GM21825 (cell line): ENCODE measurements at regions not wholly inside any gene's neighbourhood (a gene's known extent, or its start where the extent isn't known, plus 50 kb on each side); places are given as distances from the start of the nearest gene placed in this dataset.
A peak's percentile ranks its signal among the peaks of the same experiment; 100 is the strongest.

Experiments
- ATAC-seq: cut with Tn5 transposase; IDR thresholded peaks from one replicate; pipeline ENCODE4 v1.9.1; 2021; ENCODE audit warnings: mild to moderate bottlenecking, moderate library complexity; ENCODE audit not compliant: unreplicated experiment

DNA sequence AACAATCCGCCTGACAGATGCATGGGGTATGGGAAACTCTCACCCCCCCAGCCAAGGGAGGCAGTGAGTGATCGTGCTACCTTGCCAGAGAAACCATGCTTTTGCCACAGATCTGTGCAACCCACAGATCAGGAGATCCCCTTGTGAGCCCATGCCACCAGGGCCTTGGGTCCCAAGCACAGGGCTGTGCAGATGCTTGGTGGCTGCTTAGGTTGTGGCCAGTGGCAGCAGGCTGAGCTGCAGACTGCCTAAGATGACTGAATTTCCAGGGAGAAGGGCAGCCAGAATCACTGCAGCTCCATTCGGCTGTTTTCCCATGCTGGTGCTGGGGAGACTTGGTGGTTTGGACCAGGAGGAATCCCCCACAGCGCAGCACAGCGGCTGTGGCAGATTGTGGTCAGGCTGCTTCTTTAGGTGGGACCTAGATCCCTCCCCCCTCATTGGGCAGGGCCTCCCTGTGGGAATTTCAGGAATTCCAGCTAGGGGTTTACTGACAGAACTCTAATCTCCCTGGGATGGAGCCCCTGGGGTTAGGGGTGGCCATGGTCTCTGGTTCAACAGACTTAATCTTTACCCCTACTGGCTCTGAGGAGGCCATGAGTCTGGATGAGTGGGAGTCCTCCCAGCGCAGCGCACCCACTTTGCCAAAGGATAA lies 264.6 kb upstream of the DAAM1 start:
- ATAC-seq: no peak

DNA sequence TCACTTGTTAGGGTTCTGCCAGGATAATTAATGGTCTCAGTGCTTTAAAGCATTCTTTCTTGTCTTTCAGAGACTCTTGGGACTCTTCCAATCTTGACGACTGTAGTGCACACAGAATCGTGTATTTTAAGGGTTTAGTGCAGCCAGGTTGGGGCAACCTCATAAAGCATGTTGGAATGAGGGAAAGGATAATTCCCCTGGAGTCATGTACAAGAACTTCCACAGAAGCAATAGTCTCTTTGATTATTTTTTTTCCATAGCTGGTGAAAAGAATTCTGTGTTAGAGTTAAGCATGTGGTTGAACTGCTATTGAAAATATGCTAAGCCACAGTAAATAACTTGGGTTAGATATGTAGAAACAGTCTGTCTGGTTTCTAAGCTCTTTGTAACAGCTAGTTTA lies 246.8 kb upstream of the DAAM1 start:
- ATAC-seq: no peak

DNA sequence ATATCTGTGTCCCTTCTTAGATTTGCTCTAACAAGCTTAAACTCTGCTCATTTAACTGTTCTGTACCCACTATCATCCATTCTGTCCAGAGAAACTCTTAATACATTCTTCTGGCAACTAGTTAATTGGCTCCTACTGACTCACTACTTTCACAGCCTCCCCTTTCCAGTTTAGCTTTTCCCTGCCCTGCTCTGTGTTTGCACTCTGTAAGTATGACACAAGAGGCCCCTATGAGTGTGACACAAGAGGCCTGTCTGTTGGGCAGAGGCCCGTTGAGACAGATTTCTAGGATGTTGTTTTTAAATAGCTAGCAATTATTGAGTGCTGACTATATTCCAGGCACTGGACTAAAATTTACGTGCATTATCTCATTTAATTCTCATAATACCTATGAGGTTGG lies 246.0 kb upstream of the DAAM1 start:
- ATAC-seq: no peak

DNA sequence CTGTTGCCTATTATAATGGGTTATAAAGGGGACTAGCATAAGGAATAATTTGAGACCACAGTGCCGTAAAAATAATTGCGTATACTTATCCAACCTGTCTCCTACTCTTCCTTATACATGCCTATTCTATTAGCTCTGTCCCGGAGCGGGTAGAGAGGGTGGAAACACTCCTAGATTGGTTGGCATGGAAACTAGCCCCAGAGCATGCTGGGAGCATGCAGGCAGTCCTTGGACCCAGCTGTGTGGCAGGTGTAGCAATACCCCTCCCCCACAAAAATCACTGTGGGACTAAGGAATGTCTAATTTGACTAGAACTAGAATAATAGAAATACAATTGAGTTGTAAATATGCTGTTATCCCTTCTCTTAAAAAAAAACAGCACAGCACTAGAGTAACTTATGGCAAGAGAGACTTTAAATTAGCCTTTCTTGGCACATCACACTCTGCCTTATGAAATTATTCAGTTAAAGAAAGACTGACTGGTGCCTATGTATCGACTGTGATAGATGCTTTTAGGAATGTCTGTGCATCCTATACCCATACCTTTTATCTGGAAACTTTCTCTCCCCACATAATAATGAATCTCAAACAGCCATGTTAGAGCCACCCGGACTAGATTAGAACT lies 244.0 kb upstream of the DAAM1 start:
- no peak for ATAC-seq

DNA sequence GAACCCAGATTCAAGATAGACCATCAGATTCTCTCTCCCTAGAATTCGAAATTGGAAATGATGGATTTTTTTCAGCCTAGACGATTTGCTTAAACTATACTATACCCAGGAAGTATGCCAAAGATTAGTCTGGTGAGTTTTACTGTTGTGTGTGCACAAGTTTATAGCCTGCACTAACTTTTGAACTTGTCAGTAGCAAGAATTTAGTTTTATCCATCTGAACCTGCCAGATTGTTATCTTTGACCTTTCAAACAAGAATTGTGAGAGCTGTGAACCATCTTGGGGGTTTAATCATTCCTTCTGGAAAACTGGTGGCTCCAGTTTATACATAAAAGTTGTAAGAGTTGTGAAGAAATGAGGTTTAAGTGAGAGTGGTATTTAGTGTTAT lies 243.5 kb upstream of the DAAM1 start:
- no peak for ATAC-seq

DNA sequence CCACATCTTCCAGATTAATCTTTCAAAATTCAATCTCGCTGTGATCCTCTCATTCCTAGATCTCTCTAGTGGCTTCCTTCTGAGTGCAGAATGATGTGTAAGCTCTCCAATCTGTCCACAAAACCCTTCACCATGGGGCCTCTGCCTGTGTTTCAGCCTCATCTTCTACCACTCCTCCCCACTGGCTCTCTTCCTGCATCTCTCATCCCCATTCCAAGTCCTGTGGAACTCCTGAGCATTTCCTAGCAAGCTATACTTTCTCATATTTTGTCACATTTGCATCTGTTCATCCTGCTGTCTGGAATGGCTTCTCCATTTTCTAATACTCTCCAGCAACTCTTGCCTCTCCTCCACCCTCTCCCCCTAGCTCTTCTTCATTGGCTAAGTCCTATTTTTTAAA lies 242.0 kb upstream of the DAAM1 start:
- no peak for ATAC-seq

DNA sequence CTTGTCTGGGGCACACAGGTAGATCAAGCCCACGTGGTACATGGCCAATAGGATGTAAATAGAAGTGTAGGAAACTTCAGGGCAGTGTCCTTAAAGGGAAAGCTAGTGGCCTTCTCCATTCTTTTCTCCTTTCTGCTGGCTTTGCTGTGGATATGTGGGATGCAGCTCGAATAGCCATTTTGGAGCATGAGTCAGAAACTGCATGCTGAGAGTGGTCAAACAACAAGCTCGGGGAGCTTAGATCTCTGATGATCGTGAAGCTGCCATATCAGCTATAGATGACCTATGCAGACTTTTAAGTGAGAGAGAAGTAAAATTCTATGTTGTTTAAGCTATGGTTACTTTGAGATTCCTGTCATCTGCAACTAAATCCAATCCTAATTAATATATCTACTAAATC lies 241.3 kb upstream of the DAAM1 start:
- ATAC-seq: no peak

DNA sequence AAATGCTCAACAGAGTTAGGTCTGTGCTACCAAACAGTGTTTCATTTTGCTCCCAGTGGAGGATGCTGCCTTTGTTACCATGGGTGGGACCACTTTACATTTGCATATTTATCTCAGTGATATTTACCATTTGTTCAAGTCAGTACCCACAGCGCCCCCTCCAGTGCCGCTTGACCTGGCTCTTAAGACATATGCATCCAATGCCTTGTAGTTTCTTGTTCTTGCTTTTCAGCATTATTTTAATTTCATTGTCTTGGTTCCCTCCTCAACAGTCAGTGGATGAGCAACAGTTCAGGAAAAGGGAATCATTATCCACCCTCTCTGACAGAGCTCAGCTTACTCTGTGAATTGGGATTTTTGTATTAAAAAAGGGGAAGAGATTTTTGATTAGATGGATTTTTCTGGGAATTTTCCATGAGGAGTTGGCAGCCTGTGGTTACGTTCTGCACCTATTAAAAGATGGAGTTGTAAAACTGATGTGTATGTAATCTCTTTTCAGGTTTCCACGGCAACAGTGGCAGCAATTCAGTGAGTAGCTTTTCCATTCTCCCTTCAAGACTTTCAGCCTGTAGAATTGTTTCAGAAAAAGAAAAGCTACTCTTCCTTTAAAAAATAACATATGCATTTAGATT lies 240.5 kb upstream of the DAAM1 start:
- ATAC-seq: no peak

DNA sequence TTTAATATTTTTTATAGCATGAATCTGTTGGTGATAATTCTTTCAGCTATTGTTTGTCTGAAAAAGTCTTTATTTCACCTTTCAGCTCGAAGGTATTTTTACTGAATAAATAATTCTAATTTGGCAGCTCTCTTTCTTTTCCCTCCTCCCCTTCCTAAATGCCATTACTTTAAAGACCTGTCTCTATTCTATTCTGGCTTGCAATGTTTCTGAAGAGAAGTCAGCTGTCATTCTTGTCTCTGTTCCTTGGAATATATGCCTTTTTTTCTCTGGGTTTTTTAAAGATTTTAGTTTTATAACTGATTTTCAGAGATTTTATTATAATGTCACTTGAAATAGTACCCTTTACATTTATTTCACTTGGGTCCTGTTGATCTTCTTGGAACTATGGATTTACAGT lies 237.9 kb upstream of the DAAM1 start:
- no peak for ATAC-seq

DNA sequence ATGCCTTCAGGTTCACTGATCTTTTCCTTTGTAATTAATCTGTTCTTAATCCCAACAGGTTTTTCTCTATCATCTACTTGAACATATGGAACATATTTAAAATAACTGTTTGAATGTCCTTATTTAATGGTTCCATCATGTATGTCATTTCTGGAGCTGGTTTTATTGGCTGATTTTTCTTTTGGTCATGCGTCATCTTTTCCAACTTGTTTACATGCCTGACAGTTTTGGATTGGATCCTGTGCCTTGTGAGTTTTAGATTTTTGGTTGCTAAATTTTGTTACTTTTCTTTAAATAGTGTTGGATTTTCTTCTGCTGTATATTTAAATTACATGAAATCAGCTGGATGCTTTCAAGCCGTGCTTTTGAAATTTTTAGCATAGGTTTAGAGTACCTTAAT lies 237.3 kb upstream of the DAAM1 start:
- ATAC-seq: no peak

DNA sequence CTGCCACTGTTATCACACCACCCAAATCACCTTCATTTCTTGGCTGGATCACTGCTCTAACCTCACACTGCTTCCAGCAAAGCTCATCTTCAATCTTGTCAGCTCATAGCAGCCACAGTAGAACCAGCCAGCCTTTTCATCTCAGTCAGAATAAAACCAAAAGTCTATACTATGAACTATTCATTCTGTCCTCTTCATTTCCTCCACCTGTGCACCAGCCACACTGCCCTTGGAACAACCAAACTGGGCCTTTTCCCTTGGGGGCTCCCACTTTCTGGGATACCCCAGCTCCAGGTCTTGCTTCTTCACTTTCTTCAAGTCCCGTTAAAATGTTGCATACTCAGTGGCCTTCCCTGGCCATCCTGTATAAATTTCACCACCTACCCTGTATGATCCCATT lies 234.4 kb upstream of the DAAM1 start:
- no peak for ATAC-seq

DNA sequence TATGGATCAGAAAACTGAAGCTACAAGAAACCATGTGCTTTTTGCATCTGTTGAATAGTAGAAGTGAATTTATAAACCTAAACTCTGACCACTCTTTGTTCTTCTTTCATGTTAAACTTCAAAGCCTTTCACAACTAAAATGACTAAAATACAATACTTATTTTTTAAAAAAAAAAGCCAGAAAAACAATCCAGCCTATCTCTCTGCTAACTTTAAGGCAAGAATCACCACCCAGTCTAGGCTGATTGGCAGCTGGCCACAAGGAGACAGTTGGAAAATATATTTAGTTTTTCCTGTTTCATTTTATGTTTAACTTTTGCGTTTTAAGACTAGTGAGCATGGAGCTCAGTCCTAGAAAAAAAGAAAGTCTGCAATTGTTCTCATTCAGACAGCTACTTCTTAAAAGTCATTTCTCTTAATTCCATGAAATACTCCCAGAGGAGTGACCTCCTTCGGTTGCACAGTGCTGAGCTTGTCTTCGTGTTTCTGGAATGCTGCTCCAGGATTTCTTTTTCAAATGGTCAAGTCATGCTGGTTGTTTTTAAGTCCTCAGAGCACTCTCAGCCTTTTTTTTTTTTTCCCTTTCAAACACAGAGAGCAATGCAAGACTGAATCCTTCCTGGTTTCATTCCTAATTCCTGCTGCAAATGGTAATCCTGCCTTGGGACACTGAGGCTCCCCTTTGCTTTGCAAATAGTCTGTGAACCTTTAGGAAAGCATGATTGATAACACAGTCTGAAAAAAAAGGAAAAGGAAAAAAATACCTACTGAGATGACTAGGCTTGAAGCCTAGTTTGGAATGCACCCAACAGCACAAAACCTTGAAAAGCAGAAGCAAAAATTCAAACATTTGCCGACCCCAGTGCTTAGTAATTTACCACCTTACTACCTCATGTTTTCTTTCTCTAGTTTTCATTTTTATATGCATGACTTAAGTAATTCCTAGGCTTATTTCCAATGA lies 233.3 kb upstream of the DAAM1 start:
- ATAC-seq: peak; percentile 37

DNA sequence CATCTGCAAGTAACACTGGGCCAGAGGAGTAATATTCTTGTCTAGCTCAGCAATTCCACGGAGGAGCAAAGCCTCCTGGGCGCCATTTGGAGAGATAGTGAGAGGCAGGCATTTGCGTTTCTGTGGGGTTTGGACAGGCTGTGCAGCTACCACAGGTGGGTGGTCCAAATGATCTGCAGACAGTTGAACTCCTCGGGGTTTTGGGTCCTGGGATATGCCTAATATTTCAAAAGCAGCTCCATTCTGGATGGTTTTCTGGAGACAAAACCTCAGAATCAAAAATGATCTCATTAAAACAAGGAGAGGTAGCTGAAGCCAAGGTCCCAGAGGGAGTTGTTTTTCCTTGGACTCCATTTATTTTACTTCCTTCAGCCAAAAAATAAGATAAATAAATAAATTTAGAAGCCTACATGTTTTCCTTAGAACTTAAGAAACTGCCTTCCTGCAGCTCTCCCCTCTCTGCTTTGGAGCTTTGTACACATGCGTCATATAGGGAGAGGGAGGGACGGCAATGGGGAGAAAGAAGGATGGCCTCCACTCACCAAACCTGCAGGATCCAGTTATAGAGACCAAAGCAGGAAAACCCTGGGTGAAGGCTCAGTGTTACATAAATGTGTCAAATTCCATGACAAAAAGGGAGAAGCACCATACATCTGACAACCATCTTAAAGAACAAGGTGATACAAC lies 227.3 kb upstream of the DAAM1 start:
- no peak for ATAC-seq

DNA sequence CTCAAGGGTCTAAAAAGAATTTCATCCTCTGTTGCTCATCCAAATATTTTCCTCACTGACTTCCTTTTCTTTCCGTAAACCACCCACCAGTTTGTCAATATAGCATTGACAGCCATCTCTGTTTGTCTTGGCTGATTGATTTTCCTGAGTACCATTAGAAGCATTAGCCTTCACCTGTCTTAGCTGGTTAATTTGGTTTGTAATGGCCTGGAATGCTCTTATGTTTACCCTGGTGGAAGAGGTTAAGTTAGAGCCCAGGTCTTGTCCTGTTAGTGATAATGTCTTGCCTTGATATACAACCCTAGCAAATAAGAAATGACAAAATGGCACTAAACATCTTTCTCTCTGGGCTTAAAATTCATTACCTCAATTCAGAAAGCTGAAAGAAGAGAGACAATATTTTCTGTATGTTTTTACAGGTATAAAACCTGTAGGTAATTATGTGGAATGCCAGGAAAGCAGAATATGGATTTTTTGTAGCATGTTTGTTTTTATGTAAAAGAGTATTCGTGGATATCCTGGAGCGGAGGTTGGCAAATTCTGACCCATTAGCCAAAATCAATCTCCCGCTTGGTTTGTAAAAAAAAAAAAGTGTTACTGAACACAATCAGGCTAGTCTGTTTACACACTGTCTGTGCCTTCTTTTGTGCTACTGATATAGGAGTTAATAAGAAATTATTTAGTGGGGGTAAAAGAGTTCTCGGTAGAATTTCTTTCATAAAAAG lies 224.4 kb upstream of the DAAM1 start:
- ATAC-seq: no peak

DNA sequence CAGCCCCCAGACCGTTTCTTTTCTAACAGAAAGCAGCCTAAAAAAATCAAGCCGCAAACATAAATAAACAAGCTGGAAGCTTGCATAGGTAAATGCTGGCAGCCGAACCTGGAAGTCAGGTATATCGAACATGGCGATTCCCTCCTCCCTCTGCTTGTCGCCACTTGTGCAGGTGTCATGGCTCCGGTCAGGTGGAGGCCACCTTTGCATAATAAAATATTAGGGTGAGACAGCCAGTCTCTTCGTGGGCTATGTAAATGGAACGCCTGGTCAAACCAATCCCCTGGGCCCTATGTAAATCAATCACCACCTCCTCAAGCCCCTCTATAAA lies 223.9 kb upstream of the DAAM1 start:
- no peak for ATAC-seq

DNA sequence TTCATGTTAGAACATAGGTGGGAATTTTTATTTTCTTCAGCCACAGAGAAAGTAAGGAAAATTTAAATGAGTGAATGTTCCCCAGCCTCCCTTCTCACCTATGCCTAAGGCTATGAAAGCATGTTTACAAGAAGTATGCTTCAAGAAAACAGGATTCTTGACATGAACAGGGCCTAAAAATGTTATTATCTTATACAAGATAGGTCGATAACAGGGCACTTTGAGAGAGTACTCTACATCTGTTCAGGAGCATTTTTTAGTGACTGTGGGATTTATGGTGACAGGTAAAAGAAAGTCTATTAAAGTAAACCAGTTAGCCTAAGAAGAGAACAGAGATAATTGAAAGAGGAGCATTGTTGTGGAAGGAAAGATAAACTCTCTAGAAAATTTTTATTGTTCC lies 222.9 kb upstream of the DAAM1 start:
- no peak for ATAC-seq

DNA sequence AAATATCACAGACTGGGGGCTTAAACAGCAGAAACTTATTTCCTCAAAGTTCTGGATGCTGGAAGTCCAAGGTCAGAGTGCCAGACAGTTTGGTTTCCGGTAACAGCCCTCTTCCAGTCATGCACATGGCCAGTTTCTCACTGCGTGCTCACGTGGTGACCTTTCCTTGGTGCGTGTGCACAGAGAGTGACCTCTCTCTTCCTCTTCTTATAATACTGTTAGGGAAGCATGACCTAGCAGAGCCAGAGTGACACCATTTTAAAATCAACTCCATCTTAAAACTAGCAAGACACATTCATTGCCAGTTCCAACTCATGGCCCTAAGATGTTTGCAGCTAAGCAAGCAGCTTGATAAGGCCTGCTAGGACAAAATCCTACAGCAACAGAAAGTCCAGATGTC lies 221.5 kb upstream of the DAAM1 start:
- ATAC-seq: no peak

DNA sequence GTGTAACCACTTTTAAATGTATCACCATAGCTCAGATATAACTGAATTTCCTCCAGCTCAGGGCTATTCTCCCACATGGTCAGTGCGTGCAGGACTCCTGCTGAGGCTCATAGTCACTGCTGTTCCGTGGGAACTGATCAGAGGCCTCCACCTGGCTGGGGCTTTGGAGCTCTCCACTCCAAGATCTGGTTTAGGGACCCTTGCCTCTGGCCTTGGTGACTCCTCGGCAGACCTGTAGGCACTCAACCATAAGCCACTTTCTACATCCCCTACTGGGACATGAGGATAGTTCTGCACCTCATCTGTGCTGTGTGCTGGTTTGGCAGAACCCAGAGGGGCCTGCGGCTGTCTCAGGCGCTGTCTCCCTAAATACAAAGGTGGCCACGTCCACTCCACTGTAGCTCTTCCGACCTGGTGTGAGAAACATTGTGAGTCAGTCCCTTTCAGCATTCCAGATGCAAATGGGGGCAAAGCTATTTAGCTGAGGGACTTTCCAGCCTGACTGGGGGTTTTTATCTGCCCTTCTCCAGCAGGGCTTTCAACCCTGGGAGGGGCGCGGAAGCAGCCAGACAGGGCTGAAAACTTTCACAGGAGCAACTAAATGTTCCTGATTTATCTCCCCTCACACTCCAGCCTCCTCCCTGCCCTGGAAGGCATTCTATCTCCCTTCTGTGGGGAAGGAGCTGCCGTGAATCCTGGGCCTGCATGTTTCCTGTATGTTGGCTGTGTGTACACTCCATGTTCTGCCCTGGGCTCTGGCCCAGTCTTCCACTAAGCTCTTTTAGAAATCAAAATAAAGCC lies 218.3 kb upstream of the DAAM1 start:
- ATAC-seq: no peak

DNA sequence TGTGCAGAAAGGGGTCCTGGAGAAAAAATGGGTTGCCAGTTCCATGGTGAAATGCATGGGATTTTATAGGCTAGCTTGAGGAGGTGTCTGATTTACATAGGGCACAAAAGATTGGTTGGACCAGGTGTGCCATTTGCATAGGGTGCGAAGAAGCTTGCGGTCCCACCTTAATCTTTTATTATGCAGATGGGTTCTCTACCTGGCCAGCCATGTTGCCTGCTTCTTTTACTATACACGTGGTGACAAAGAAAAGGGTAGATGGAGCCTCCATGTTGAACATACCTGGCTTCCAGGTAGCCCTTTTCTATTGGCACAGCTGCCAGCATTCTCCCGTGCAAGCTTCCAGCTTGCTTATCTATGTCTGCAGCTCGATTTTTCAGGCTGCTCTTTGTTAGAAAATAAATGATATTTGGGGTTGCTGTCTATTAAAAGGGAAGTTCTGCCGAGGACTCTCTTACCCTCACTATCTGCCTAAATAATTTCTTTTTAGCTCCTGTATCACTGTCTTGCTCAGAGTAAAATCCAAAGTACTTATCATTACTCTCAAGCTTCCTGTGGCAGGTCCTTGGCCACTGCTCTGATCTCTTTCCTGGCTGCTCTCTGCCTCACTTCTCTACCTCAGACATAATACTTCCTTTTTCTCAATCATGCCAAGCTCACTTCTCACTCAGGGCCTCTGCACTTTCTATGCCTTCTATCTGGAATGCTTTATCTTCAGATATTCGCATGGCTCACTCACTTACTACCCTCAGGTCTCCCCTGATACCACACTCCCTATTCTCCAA lies 216.0 kb upstream of the DAAM1 start:
- ATAC-seq: no peak
